ENCODE measurements at regions not wholly inside any gene's neighbourhood (a gene's known extent, or its start where the extent isn't known, plus 50 kb on each side); places are given as distances from the start of the nearest gene placed in this dataset.

DNA sequence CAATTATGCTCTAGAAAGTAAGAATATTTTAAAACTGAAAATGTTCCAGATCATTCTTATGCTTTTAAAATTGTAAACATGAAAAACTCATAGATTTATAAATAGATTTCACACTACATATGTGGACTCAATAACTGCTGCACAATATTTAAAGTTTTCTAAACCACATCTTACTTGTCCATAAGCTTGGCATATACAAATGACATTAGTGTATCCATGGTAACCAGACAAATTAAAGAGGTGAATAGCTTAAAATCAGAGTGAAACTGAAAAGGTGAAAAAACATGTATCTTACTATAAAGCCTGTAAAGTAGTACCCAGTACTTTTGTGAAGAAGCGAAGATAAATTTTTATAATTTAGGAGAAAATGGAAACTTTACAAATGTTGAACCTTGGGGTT lies 151.2 kb upstream of the MYO16 start:
- Histone ChIP-seq H3K27ac (ENCODE audit: low read depth in 1 of 3, low read length in 2 of 3) (no peak overlapping the region), H3K36me3 (ENCODE audit: control insufficient read depth in 3 of 3, insufficient read depth in 2 of 3, low read depth in 1 of 3, low read length in 3 of 3) (no peaks in the 10 kb centered on the region), H3K4me1 (ENCODE audit: control insufficient read depth in 3 of 3, insufficient read depth in 2 of 3, low read depth in 1 of 3, low read length in 2 of 3) (no peaks in the 10 kb centered on the region), H3K4me3 (ENCODE audit: low read depth in 1 of 3, low read length in 3 of 3) (no peak overlapping the region), H3K9me3 (ENCODE audit: control insufficient read depth in 2 of 2, insufficient read depth in 1 of 2, low read depth in 1 of 2, low read length in 1 of 2) (peaks cover 0 to 5% of the 10 kb centered on the region in 2 donors), H3K27me3 (ENCODE audit: control insufficient read depth in 3 of 3, insufficient read depth in 3 of 3, low read length in 3 of 3) (no peaks in the 10 kb centered on the region)
- WGBS, 3 donors, result 88 to 92% (median 91%) methylated on average over 1 of the region's 1 CpG
- DNase-seq, result no peak
- FAIRE-seq, result no peak

- Histone ChIP-seq H3K9me3 (ENCODE audit: control insufficient read depth in 2 of 2, insufficient read depth in 1 of 2, low read depth in 1 of 2, low read length in 1 of 2) (peaks cover 0 to 5% of the 10 kb centered on the region in 2 donors), H3K27me3 (ENCODE audit: control insufficient read depth in 3 of 3, insufficient read depth in 3 of 3, low read length in 3 of 3) (no peaks in the 10 kb centered on the region), H3K4me1 (ENCODE audit: control insufficient read depth in 3 of 3, insufficient read depth in 2 of 3, low read depth in 1 of 3, low read length in 2 of 3) (no peaks in the 10 kb centered on the region), H3K27ac (ENCODE audit: low read depth in 1 of 3, low read length in 2 of 3) (no peak overlapping the region), H3K36me3 (ENCODE audit: control insufficient read depth in 3 of 3, insufficient read depth in 2 of 3, low read depth in 1 of 3, low read length in 3 of 3) (no peaks in the 10 kb centered on the region), H3K4me3 (ENCODE audit: low read depth in 1 of 3, low read length in 3 of 3) (no peak overlapping the region)
- FAIRE-seq (no peak), DNase-seq (no peak)
- WGBS, 3 donors, result 22 to 38% (median 33%) methylated on average over 1 of the region's 1 CpG
Observed at GRCh38 chr13:108483981-108484380, 145.4 kb upstream of the MYO16 start.

DNA sequence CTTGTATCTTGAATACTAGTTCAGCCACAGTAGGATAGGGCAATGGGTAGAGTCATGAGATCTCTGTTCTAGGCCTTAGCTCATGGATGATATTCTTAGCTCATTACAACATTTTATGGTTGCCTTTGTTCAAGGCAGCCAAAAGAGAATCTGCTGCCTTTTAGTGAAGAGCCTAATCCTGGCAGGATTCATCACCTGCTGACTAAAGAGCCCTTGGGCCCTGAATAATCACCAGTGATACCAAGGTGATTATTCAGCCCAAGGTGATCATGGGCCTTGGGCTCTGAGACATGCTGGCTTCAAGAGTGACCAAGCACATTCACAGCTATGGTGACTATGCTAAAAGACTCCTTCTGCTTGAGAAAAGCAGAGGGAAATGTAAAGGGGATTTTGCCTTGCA lies 143.3 kb upstream of the MYO16 start:
- Histone ChIP-seq H3K27ac (ENCODE audit: low read depth in 1 of 3, low read length in 2 of 3) (no peak overlapping the region), H3K36me3 (ENCODE audit: control insufficient read depth in 3 of 3, insufficient read depth in 2 of 3, low read depth in 1 of 3, low read length in 3 of 3) (no peaks in the 10 kb centered on the region), H3K4me3 (ENCODE audit: low read depth in 1 of 3, low read length in 3 of 3) (no peak overlapping the region), H3K9me3 (ENCODE audit: control insufficient read depth in 2 of 2, insufficient read depth in 1 of 2, low read depth in 1 of 2, low read length in 1 of 2) (no peaks in the 10 kb centered on the region), H3K4me1 (ENCODE audit: control insufficient read depth in 3 of 3, insufficient read depth in 2 of 3, low read depth in 1 of 3, low read length in 2 of 3) (no peaks in the 10 kb centered on the region), H3K27me3 (ENCODE audit: control insufficient read depth in 3 of 3, insufficient read depth in 3 of 3, low read length in 3 of 3) (no peaks in the 10 kb centered on the region)
- FAIRE-seq, result no peak
- DNase-seq, result no peak

DNA sequence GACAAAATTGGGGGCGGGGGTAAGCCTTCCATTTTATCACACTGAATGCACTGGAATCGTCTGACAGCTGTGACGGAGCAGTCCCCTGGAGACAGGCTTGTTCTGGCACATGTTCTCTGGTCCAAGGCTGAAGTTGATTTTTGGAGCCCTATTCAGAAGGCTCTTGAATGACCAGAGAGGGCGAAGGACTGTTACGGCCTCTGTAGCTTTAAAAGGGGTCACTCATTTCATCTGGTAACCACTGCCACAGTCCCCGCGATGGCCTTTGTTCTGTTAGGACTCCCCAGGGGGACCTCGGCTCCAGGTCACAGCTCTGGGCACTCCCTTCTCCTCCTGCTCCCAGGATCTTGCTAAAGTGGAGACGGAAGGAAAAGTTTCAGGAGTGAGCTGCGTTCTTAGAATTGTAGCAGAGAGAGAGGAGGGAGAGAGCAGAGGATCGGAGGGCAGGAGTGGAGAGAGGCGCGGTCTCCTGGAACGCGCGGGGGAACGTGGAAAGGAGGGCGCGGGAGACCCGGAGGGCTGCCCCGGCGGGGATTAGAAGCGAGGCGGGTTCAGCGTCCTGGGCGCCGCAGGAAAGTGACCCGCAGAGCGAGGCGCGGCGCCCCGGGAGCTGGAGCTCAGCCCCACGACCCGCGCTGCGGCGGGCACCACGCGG lies 134.3 kb upstream of the MYO16 start:
- FAIRE-seq (no peak), DNase-seq (peak in 1 of 2 donors; percentile 8)
- Histone ChIP-seq H3K27ac (ENCODE audit: low read depth in 1 of 3, low read length in 2 of 3) (no peak overlapping the region), H3K4me1 (ENCODE audit: control insufficient read depth in 3 of 3, insufficient read depth in 2 of 3, low read depth in 1 of 3, low read length in 2 of 3) (no peaks in the 10 kb centered on the region), H3K36me3 (ENCODE audit: control insufficient read depth in 3 of 3, insufficient read depth in 2 of 3, low read depth in 1 of 3, low read length in 3 of 3) (no peaks in the 10 kb centered on the region), H3K9me3 (ENCODE audit: control insufficient read depth in 2 of 2, insufficient read depth in 1 of 2, low read depth in 1 of 2, low read length in 1 of 2) (no peaks in the 10 kb centered on the region), H3K4me3 (ENCODE audit: low read depth in 1 of 3, low read length in 3 of 3) (peak overlapping the region in 2 of 3 donors; percentile 3 to 13), H3K27me3 (ENCODE audit: control insufficient read depth in 3 of 3, insufficient read depth in 3 of 3, low read length in 3 of 3) (peaks cover 7 to 35% (median 11%) of the 10 kb centered on the region in 3 donors)
- 4 to 13% (median 6%) methylated on average over 27 to 40 of the region's 40 CpGs for WGBS, 3 donors

DNA sequence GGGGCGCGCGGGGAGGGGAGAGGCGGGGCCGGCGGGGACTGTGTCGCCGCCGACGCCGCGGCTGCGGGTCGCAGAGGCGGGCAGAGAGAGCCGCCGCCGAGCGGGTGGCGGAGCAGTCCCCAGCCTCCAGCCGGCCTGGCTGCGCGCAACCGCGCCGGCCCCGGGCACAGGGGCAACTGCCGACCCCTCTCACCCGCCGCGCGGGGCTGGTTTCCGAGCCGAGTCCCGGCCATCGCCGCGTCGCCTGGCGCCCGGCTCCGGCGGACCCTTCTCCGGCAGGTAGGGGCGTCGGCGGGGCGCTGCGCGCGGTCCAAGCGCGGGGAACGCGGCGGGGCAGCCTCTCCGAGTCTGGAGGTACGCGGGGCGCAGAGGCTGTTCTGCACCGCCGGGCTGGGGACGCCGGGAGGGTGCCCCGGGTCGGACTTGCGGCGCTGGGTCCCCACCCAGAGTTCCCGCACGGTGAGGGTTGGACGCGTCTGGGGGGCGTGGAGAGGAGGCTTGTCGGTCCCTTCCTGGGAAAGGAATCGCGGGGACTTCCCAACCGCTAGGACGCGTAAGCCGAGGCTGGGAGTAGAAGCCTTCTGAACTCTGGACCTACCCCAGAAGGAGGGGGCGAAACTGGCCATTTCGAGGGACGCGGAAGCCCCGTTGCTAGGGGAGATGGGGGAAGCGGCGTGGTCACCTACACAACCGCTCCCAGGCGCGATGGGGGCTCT lies 133.6 kb upstream of the MYO16 start:
- H3K9me3 ChIP-seq (ENCODE audit: control insufficient read depth in 2 of 2, insufficient read depth in 1 of 2, low read depth in 1 of 2, low read length in 1 of 2), result no peaks in the 10 kb centered on the region
- no peaks in the 10 kb centered on the region for H3K36me3 ChIP-seq (ENCODE audit: control insufficient read depth in 3 of 3, insufficient read depth in 2 of 3, low read depth in 1 of 3, low read length in 3 of 3)
- H3K4me1 ChIP-seq (ENCODE audit: control insufficient read depth in 3 of 3, insufficient read depth in 2 of 3, low read depth in 1 of 3, low read length in 2 of 3), result no peaks in the 10 kb centered on the region
- DNase-seq, result peak in 1 of 2 donors; percentile 35
- H3K27ac ChIP-seq (ENCODE audit: low read depth in 1 of 3, low read length in 2 of 3), result no peak overlapping the region
- peaks cover 7 to 35% (median 11%) of the 10 kb centered on the region in 3 donors for H3K27me3 ChIP-seq (ENCODE audit: control insufficient read depth in 3 of 3, insufficient read depth in 3 of 3, low read length in 3 of 3)
- WGBS, 3 donors, result 2 to 12% (median 12%) methylated on average over 20 to 90 of the region's 90 CpGs
- H3K4me3 ChIP-seq (ENCODE audit: low read depth in 1 of 3, low read length in 3 of 3), result peak overlapping the region in 2 of 3 donors; percentile 3 to 35
- no peak for FAIRE-seq

DNA sequence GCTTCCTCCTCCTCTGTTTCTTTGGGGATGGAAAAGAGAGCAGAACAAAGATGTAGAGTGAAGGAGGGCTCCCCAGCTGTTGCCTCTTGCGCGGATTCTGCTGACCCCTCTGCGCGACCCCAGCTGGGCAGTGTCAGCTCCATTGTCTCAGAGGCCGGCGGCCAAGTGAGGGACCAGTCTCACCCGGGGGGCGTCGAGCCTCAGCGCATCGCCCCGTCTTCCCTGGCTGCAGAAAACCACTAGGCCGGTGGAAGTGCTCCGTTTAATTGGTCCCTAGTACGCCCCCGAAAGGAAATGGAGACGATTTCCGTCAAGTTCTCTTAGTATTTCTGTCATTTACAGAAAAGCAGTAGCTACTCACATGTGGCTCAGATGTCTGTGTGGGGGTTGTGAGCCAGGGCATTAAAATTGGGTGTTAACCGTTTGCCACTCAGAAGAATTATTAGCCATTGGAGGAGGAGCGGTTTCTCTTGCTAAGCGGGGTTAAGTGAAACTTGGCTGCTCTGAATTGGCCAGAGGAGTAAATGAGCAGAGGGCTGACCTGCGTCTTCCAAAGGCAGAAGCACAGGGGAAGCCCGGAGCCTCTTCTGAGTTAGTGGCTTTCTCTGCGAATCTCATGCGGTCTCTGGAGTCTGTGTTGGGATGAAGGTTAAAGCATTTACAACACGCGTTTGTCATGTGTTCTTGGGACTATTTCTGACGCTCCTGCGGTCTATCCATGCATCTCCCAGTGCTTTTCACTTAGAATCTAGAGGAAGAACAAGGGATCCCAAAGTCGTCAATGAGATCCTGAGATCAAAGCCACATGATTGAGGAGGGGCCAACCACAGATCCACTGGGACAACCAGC lies 132.8 kb upstream of the MYO16 start:
- no peak for FAIRE-seq
- Histone ChIP-seq H3K4me3 (ENCODE audit: low read depth in 1 of 3, low read length in 3 of 3) (peak overlapping the region in 1 of 3 donors; percentile 35), H3K9me3 (ENCODE audit: control insufficient read depth in 2 of 2, insufficient read depth in 1 of 2, low read depth in 1 of 2, low read length in 1 of 2) (no peaks in the 10 kb centered on the region), H3K27me3 (ENCODE audit: control insufficient read depth in 3 of 3, insufficient read depth in 3 of 3, low read length in 3 of 3) (peaks cover 7 to 35% (median 11%) of the 10 kb centered on the region in 3 donors), H3K36me3 (ENCODE audit: control insufficient read depth in 3 of 3, insufficient read depth in 2 of 3, low read depth in 1 of 3, low read length in 3 of 3) (no peaks in the 10 kb centered on the region), H3K4me1 (ENCODE audit: control insufficient read depth in 3 of 3, insufficient read depth in 2 of 3, low read depth in 1 of 3, low read length in 2 of 3) (no peaks in the 10 kb centered on the region), H3K27ac (ENCODE audit: low read depth in 1 of 3, low read length in 2 of 3) (no peak overlapping the region)
- peak in 1 of 2 donors; percentile 8 for DNase-seq
- WGBS, 3 donors, result 6 to 13% (median 11%) methylated on average over 30 of the region's 30 CpGs

- FAIRE-seq, result no peak
- Histone ChIP-seq H3K27me3 (ENCODE audit: control insufficient read depth in 3 of 3, insufficient read depth in 3 of 3, low read length in 3 of 3) (peaks cover 7 to 22% (median 7%) of the 10 kb centered on the region in 3 donors), H3K9me3 (ENCODE audit: control insufficient read depth in 2 of 2, insufficient read depth in 1 of 2, low read depth in 1 of 2, low read length in 1 of 2) (no peaks in the 10 kb centered on the region), H3K4me1 (ENCODE audit: control insufficient read depth in 3 of 3, insufficient read depth in 2 of 3, low read depth in 1 of 3, low read length in 2 of 3) (no peaks in the 10 kb centered on the region), H3K36me3 (ENCODE audit: control insufficient read depth in 3 of 3, insufficient read depth in 2 of 3, low read depth in 1 of 3, low read length in 3 of 3) (no peaks in the 10 kb centered on the region), H3K27ac (ENCODE audit: low read depth in 1 of 3, low read length in 2 of 3) (no peak overlapping the region), H3K4me3 (ENCODE audit: low read depth in 1 of 3, low read length in 3 of 3) (no peak overlapping the region)
- WGBS, 3 donors, result 73 to 78% (median 75%) methylated on average over 6 of the region's 6 CpGs
- no peak for DNase-seq
Observed at GRCh38 chr13:108500711-108501110, 128.7 kb upstream of the MYO16 start.

DNA sequence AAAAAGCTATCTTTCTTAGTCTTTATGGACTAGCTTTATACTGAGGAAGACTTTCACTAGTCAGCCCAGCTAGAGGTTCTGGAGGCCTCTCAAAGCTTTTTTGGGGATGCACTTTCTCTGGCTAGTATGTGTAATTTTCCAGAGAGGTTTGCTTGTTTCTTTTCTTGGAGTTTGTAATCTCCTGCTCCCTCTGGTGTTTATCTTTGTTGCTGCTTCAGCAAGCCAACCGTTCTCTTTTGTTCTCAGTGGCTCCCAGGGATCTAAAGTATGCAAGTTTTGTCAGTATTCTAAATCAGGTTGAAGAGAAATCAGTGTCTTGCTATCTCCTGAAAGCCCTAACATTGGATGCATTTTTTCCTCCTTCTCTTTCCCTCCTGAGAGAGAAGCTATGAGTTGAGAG lies 121.1 kb upstream of the MYO16 start:
- FAIRE-seq, result no peak
- Histone ChIP-seq H3K9me3 (ENCODE audit: control insufficient read depth in 2 of 2, insufficient read depth in 1 of 2, low read depth in 1 of 2, low read length in 1 of 2) (no peaks in the 10 kb centered on the region), H3K36me3 (ENCODE audit: control insufficient read depth in 3 of 3, insufficient read depth in 2 of 3, low read depth in 1 of 3, low read length in 3 of 3) (no peaks in the 10 kb centered on the region), H3K27me3 (ENCODE audit: control insufficient read depth in 3 of 3, insufficient read depth in 3 of 3, low read length in 3 of 3) (no peaks in the 10 kb centered on the region), H3K27ac (ENCODE audit: low read depth in 1 of 3, low read length in 2 of 3) (no peak overlapping the region), H3K4me3 (ENCODE audit: low read depth in 1 of 3, low read length in 3 of 3) (no peak overlapping the region), H3K4me1 (ENCODE audit: control insufficient read depth in 3 of 3, insufficient read depth in 2 of 3, low read depth in 1 of 3, low read length in 2 of 3) (no peaks in the 10 kb centered on the region)
- WGBS, 3 donors, result 6 to 14% (median 7%) methylated on average over 1 of the region's 1 CpG
- peak; percentile 5 to 35 for DNase-seq

All from small intestine (tissue), 7 donors.